IMR-90 (cell line): ENCODE measurements at regions not wholly inside any gene's neighbourhood (a gene's known extent, or its start where the extent isn't known, plus 50 kb on each side); places are given as distances from the start of the nearest gene placed in this dataset.

Experiments
- ATAC-seq: fragments of 200-7000 bp; cut with Tn5 transposase; 2 replicates; pipeline ENCODE4 v1.9.1; 2020; ENCODE audit warnings: low read depth, mild to moderate bottlenecking, moderate library complexity
- BruUV-seq: library from RNA; stranded (reverse); fragments of 400-500 nt; replicated peaks from 2 replicates; lab custom pipeline; 2021; lab: Mats Ljungman, UMichigan
- CTCF ChIA-PET: fragments of 300-600 bp; formaldehyde crosslinking; extraction: SDS; loops from one replicate; lab custom pipeline; 2021; ENCODE audit warnings: antibody characterized with exemption; lab: Yijun Ruan, JAX
- POLR2A ChIA-PET: fragments of 300-600 bp; sonication (Branson Sonifier 250); formaldehyde crosslinking; loops from one replicate; lab custom pipeline; 2022; ENCODE audit warnings: antibody characterized with exemption; ENCODE audit not compliant: unreplicated experiment; lab: Charles Lee
- DNase-seq: peaks from one replicate; pipeline ENCODE4 v3.0.0; 2013
- H2AFZ ChIP-seq: replicated peaks from 2 replicates; pipeline ENCODE3; 2013; ENCODE audit warnings: low read length, mild to moderate bottlenecking; ENCODE audit not compliant: poor library complexity
- H2AK5ac ChIP-seq: 2 replicates; pipeline ENCODE4 v1.6.1; 2013; ENCODE audit warnings: low read depth, low read length, inconsistent platforms
- H2AK9ac ChIP-seq: replicated peaks from 2 replicates; pipeline ENCODE3; 2013; ENCODE audit warnings: mild to moderate bottlenecking, low read depth, low read length, moderate library complexity; ENCODE audit not compliant: poor library complexity
- H2BK120ac ChIP-seq: 2 replicates; pipeline ENCODE4 v1.6.1; 2013; ENCODE audit warnings: low read depth, low read length, inconsistent platforms
- H2BK15ac ChIP-seq: 3 replicates; pipeline ENCODE4 v1.6.1; 2013; ENCODE audit warnings: low read depth, low read length, inconsistent platforms
- H2BK20ac ChIP-seq: 2 replicates; pipeline ENCODE4 v1.6.1; 2013; ENCODE audit warnings: low read depth, mild to moderate bottlenecking, inconsistent platforms, low read length, moderate library complexity
- H2BK5ac ChIP-seq: 2 replicates; pipeline ENCODE4 v1.6.1; 2013; ENCODE audit warnings: mild to moderate bottlenecking, low read depth, low read length, inconsistent platforms; ENCODE audit not compliant: poor library complexity, severe bottlenecking
- H3K14ac ChIP-seq: replicated peaks from 2 replicates; pipeline ENCODE4 v1.6.1; 2013; ENCODE audit warnings: low read depth, low read length, inconsistent platforms
- H3K18ac ChIP-seq: 2 replicates; pipeline ENCODE4 v1.6.1; 2013; ENCODE audit warnings: low read depth, low read length, control low read depth
- H3K23ac ChIP-seq: 2 replicates; pipeline ENCODE4 v1.6.1; 2013; ENCODE audit warnings: low read depth, low read length, inconsistent platforms
- H3K27ac ChIP-seq: 2 replicates; pipeline ENCODE4 v1.5.1; 2013; ENCODE audit warnings: mild to moderate bottlenecking, control low read depth, low read length; ENCODE audit not compliant: insufficient read depth
- H3K27me3 ChIP-seq: 2 replicates; pipeline ENCODE4 v1.6.1; 2013; ENCODE audit warnings: low read length; ENCODE audit not compliant: control insufficient read depth, insufficient read depth
- H3K36me3 ChIP-seq: 2 replicates; pipeline ENCODE4 v1.6.1; 2013; ENCODE audit warnings: low read length, mixed read lengths; ENCODE audit not compliant: control insufficient read depth, insufficient read depth
- H3K4ac ChIP-seq: 2 replicates; pipeline ENCODE4 v1.6.1; 2013; ENCODE audit warnings: low read depth, low read length, inconsistent platforms
- H3K4me1 ChIP-seq: 2 replicates; pipeline ENCODE4 v1.6.1; 2013; ENCODE audit warnings: low read length, mixed read lengths; ENCODE audit not compliant: control insufficient read depth, insufficient read depth
- H3K4me2 ChIP-seq: 2 replicates; pipeline ENCODE4 v1.6.1; 2013; ENCODE audit warnings: low read depth, mild to moderate bottlenecking, control low read depth, low read length, moderate library complexity
- H3K4me3 ChIP-seq: 2 replicates; pipeline ENCODE4 v1.5.1; 2013; ENCODE audit warnings: low read depth, mild to moderate bottlenecking, control low read depth, low read length, moderate library complexity; ENCODE audit not compliant: insufficient read depth
- H3K56ac ChIP-seq: 2 replicates; pipeline ENCODE4 v1.6.1; 2013; ENCODE audit warnings: low read length, inconsistent platforms; ENCODE audit not compliant: insufficient read depth; ENCODE audit errors: extremely low read depth
- H3K79me1 ChIP-seq, 2 experiments: 2 replicates each; pipeline ENCODE4 v1.6.1; 2013; ENCODE audit warnings: low read length in 2 of 2, inconsistent platforms in 1 of 2, low read depth in 1 of 2
- H3K9ac ChIP-seq: 2 replicates; pipeline ENCODE4 v1.6.1; 2013; ENCODE audit warnings: low read depth, low read length, control low read depth
- H3K9me1 ChIP-seq: 2 replicates; pipeline ENCODE4 v1.6.1; 2013; ENCODE audit warnings: low read length, inconsistent platforms; ENCODE audit not compliant: insufficient read depth
- H3K9me3 ChIP-seq: 2 replicates; pipeline ENCODE4 v1.6.1; 2013; ENCODE audit warnings: low read length; ENCODE audit not compliant: control insufficient read depth, insufficient read depth
- H4K20me1 ChIP-seq: 2 replicates; pipeline ENCODE4 v1.6.1; 2013; ENCODE audit warnings: low read length, inconsistent platforms; ENCODE audit not compliant: insufficient read depth
- H4K5ac ChIP-seq: 2 replicates; pipeline ENCODE4 v1.6.1; 2013; ENCODE audit warnings: mild to moderate bottlenecking, low read depth, low read length, control low read depth
- H4K8ac ChIP-seq, 2 experiments: 2 replicates each; pipeline ENCODE4 v1.6.1; 2013; ENCODE audit warnings: low read depth in 2 of 2, low read length in 2 of 2, control low read depth in 1 of 2, inconsistent platforms in 1 of 2
- H4K91ac ChIP-seq: 2 replicates; pipeline ENCODE4 v1.6.1; 2013; ENCODE audit warnings: low read depth, low read length, inconsistent platforms; ENCODE audit not compliant: insufficient read depth
- CEBPB ChIP-seq: IDR thresholded peaks from 2 replicates; pipeline ENCODE4 v1.6.1; 2012; ENCODE audit warnings: low read depth, low read length, improper control_type of control experiment
- CHD1 ChIP-seq: IDR thresholded peaks from 2 replicates; pipeline ENCODE4 v1.6.1; 2012; ENCODE audit warnings: low read depth, low read length, improper control_type of control experiment
- CTCF ChIP-seq: conservative IDR thresholded peaks from 2 replicates; pipeline ENCODE4 v1.5.1; 2012; ENCODE audit warnings: mild to moderate bottlenecking, low read depth, low read length, improper control_type of control experiment
- ELK1 ChIP-seq: fragments of 150-350 bp; IDR thresholded peaks from 2 replicates; pipeline ENCODE4 v1.6.1; 2016; ENCODE audit warnings: low read depth, mild to moderate bottlenecking, low read length, moderate library complexity, borderline replicate concordance
- FOS ChIP-seq: fragments of 150-350 bp; IDR thresholded peaks from 2 replicates; pipeline ENCODE4 v1.6.1; 2016; ENCODE audit warnings: low read depth, low read length
- MAFK ChIP-seq: IDR thresholded peaks from 2 replicates; pipeline ENCODE4 v1.6.1; 2012; ENCODE audit warnings: low read depth, low read length, improper control_type of control experiment
- MAZ ChIP-seq: IDR thresholded peaks from 2 replicates; pipeline ENCODE4 v1.6.1; 2012; ENCODE audit warnings: low read depth, mild to moderate bottlenecking, low read length, improper control_type of control experiment, moderate library complexity, borderline replicate concordance
- POLR2A ChIP-seq: IDR thresholded peaks from 2 replicates; pipeline ENCODE4 v1.6.1; 2012; ENCODE audit warnings: mild to moderate bottlenecking, low read depth, low read length
- RAD21 ChIP-seq: IDR thresholded peaks from 2 replicates; pipeline ENCODE4 v1.6.1; 2012; ENCODE audit warnings: low read length, improper control_type of control experiment
- RCOR1 ChIP-seq: IDR thresholded peaks from 2 replicates; pipeline ENCODE4 v1.6.1; 2012; ENCODE audit warnings: mild to moderate bottlenecking, low read length, improper control_type of control experiment; ENCODE audit not compliant: insufficient replicate concordance
- RFX5 ChIP-seq: IDR thresholded peaks from 2 replicates; pipeline ENCODE4 v1.8.0; 2012; ENCODE audit warnings: low read depth, mild to moderate bottlenecking, low read length, moderate library complexity
- SMC3 ChIP-seq: fragments of 150-350 bp; IDR thresholded peaks from 2 replicates; pipeline ENCODE4 v1.6.1; 2016; ENCODE audit warnings: low read depth, mild to moderate bottlenecking, antibody characterized with exemption, low read length, moderate library complexity
- USF2 ChIP-seq: fragments of 150-350 bp; IDR thresholded peaks from 2 replicates; pipeline ENCODE4 v1.6.1; 2017; ENCODE audit warnings: mild to moderate bottlenecking, antibody characterized with exemption, low read length, low read depth
- WGBS, 2 experiments: methylation state at CpG; one replicate each; pipeline versions ENCODE4 v1.1.5 to v1.1.7; 2013; ENCODE audit warnings: missing lambda C conversion rate in 2 of 2; ENCODE audit not compliant: insufficient read length in 1 of 2; ENCODE audit errors: extremely low coverage in 2 of 2; 5-methylcytosine and 5-hydroxymethylcytosine counted together
- dilution Hi-C: fragments of 300-500 bp; cut with HindIII; formaldehyde crosslinking; loops from one replicate; pipeline ENCODE4 v1.14.3; 2018; ENCODE audit warnings: low sequenced_read_pairs; ENCODE audit not compliant: unreplicated experiment
- in situ Hi-C: fragments of 300-500 bp; cut with MboI; formaldehyde crosslinking; loops from 3 replicates; pipeline ENCODE4 v1.14.3; 2019; ENCODE audit warnings: low sequenced_read_pairs, inconsistent platforms, mixed read lengths
- intact Hi-C: fragments of 100-400 bp; cut with micrococcal nuclease; formaldehyde crosslinking; loops from 2 replicates; pipeline ENCODE4 v1.10.0; 2022

GRCh38 chr7:7014827-7015595 is 167.3 kb upstream of the C1GALT1 start:
- H3K14ac ChIP-seq, result no peak overlapping the region
- 32% methylated on average over 4 of the region's 6 CpGs; no CpG with 5 or more reads in 1 of the 2 experiments for WGBS, 2 experiments
- H4K20me1 ChIP-seq, result no peaks in the 10 kb centered on the region
- H4K8ac ChIP-seq, result no peak overlapping the region
- no peaks in the 10 kb centered on the region for H3K9me1 ChIP-seq
- H2AK9ac ChIP-seq, result no peak overlapping the region
- H2BK5ac ChIP-seq, result no peak overlapping the region
- H3K4me2 ChIP-seq, result no peak overlapping the region
- no peak overlapping the region for H2AK5ac ChIP-seq
- TF ChIP-seq POLR2A, result no peak
- TF ChIP-seq RAD21, result no peak
- TF ChIP-seq CEBPB, result no peak
- TF ChIP-seq MAZ, result no peak
- TF ChIP-seq USF2, result no peak
- no peak for TF ChIP-seq ELK1
- no peak for TF ChIP-seq RFX5
- TF ChIP-seq MAFK, result no peak
- TF ChIP-seq SMC3, result no peak
- no peak for TF ChIP-seq CHD1
- no peak for TF ChIP-seq RCOR1
- TF ChIP-seq CTCF, result no peak
- TF ChIP-seq FOS, result no peak
- no peaks in the 10 kb centered on the region for H3K27me3 ChIP-seq
- no peak overlapping the region for H2BK120ac ChIP-seq
- H2AFZ ChIP-seq, result no peak overlapping the region
- no peak for ATAC-seq
- H3K18ac ChIP-seq, result no peak overlapping the region
- no peak overlapping the region for H3K56ac ChIP-seq
- no peak overlapping the region for H2BK20ac ChIP-seq
- no TSS peak for BruUV-seq
- POLR2A ChIA-PET, result no interaction called here
- H3K4me3 ChIP-seq, result no peak overlapping the region
- dilution Hi-C loops, result no loop called here
- CTCF ChIA-PET, result no interaction called here
- in situ Hi-C loops, result no loop called here
- H3K9me3 ChIP-seq, result peaks cover 2% of the 10 kb centered on the region; the same call in 1 of the 2 replicates
- no peak overlapping the region for H3K9ac ChIP-seq
- H4K5ac ChIP-seq, result no peak overlapping the region
- intact Hi-C loops, result no loop called here
- H2BK15ac ChIP-seq, result no peak overlapping the region
- DNase-seq, result no peak
- no peak overlapping the region for H3K4ac ChIP-seq
- H3K79me1 ChIP-seq, result no peaks in the 10 kb centered on the region
- H3K23ac ChIP-seq, result no peak overlapping the region
- H3K36me3 ChIP-seq, result no peaks in the 10 kb centered on the region
- H3K4me1 ChIP-seq, result no peaks in the 10 kb centered on the region
- no peak overlapping the region for H4K91ac ChIP-seq
- H3K27ac ChIP-seq, result no peak overlapping the region
